GM13977 (cell line): ENCODE measurements at regions not wholly inside any gene's neighbourhood (a gene's known extent, or its start where the extent isn't known, plus 50 kb on each side); places are given as distances from the start of the nearest gene placed in this dataset.

ENCODE experiments used
- DNase-seq: peaks from one replicate; pipeline ENCODE4 v3.0.0; 2012; ENCODE audit warnings: low spot score
- CTCF ChIP-seq: IDR thresholded peaks from 2 replicates; pipeline ENCODE4 v1.5.1; 2012; ENCODE audit warnings: mild to moderate bottlenecking, control low read depth; ENCODE audit not compliant: insufficient read depth; ENCODE audit errors: extremely low read depth, missing control alignments
- in situ Hi-C: fragments of 300-500 bp; cut with MboI; formaldehyde crosslinking; loops from one replicate; pipeline ENCODE4 v1.12.0; 2022; ENCODE audit warnings: low sequenced_read_pairs, low pct_unique_long_range_greater_than_20kb, mixed read lengths, inconsistent platforms; ENCODE audit not compliant: unreplicated experiment

- no peak for TF ChIP-seq CTCF
- in situ Hi-C loops = no loop called here
- no peak for DNase-seq
Observed at GRCh38 chr14:38129705-38130104, 78.0 kb upstream of the SSTR1 start.

DNA sequence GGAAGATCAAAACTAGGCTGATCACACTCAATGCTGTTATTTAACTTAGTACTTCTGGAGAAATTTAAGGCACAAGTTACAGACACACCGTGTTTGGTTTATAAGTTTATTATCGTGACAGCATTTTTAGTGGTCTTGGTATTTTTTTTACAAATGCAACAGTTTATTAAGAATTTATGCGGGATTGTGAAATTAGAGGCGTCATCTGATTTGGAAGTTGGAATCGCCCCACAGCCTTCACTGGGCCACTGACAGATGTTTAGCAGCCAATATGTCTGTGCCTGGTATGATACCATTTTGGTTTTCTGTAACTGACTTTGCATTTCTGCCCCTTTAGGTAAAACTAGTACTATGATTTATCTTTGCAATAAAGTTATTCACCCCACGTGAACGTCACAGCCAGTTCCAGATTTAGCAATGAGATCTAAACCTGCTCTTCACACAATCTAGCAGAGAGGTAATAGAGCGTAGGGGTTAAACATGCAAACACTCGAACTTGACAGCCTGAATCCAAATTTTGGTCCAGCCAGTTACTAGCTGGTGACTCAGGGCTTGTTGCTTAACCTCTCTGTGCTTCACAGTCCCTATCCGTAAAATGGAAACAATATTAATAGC is 73.2 kb upstream of the SSTR1 start:
- DNase-seq = no peak
- in situ Hi-C loops = no loop called here
- TF ChIP-seq CTCF = no peak

DNA sequence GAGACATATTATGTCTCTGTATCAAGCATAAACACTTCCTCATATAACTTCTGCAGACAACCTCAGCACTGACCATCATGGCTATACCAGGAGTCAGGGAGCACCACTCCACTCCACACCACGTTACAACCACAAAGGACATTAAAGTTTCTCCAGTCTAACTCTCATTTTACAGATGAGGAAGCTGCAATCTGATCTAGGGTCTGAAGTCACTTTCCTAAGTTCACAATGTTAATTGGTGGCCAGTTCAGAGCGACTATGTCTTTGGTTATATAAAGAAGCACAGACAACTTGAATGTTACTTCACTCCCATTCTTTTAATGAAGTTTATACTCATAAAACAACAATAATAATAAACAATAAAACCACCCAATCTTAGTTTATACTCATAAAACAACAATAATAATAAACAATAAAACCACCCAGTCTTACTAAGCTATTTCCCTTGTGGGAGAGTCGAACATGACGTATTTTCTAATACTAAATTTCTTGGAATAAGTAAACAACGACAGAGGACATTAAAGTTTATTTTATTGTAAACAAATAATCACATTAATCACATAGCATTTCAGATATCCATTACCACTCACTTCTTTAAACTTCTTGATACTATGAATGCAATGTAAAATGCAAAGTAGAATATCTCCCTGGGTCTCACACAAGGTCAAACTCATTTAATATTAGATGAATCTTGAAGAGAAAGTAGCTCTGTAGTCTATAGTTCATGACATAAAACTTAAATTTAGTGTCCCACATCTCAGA is 72.4 kb upstream of the SSTR1 start:
- in situ Hi-C loops = no loop called here

GRCh38 chr14:38137005-38137404 is 70.7 kb upstream of the SSTR1 start:
- in situ Hi-C loops = no loop called here
- TF ChIP-seq CTCF = no peak
- DNase-seq = no peak

More for the DNA sequence above, 72.4 kb upstream of the SSTR1 start:
- DNase-seq = no peak
- TF ChIP-seq CTCF = no peak

- no peak for TF ChIP-seq CTCF
- in situ Hi-C loops = no loop called here
- DNase-seq = no peak
Observed at GRCh38 chr14:38138473-38139138, 69.1 kb upstream of the SSTR1 start.

GRCh38 chr14:38139926-38140325 is 67.8 kb upstream of the SSTR1 start:
- in situ Hi-C loops = no loop called here
- TF ChIP-seq CTCF = no peak
- no peak for DNase-seq
